ENCODE measurements at regions not wholly inside any gene's neighbourhood (a gene's known extent, or its start where the extent isn't known, plus 50 kb on each side); places are given as distances from the start of the nearest gene placed in this dataset.

- Histone ChIP-seq H3K4me3 (ENCODE audit: low read length) (no peak overlapping the region), H3K36me3 (ENCODE audit: insufficient read depth, low read length) (no peaks in the 10 kb centered on the region), H3K27ac (ENCODE audit: low read depth in 1 of 2, low read length in 2 of 2) (no peak overlapping the region), H3K9me3 (ENCODE audit: control insufficient read depth in 1 of 2, insufficient read depth in 1 of 2, low read length in 2 of 2) (peaks cover 19 to 20% of the 10 kb centered on the region in 2 experiments), H3K27me3 (ENCODE audit: control insufficient read depth in 1 of 2, insufficient read depth in 2 of 2, low read length in 2 of 2) (no peaks in the 10 kb centered on the region), H3K4me1 (ENCODE audit: insufficient read depth, low read length) (peaks cover 11% of the 10 kb centered on the region)
- ChIA-PET CTCF (no interaction called here), POLR2A (no interaction called here)
- H3K36me3 Mint-ChIP-seq (ENCODE audit: low read depth), result peaks cover 8% of the 10 kb centered on the region
- peaks cover 12% of the 10 kb centered on the region for H3K9me3 Mint-ChIP-seq
- no peak for ATAC-seq (ENCODE audit: poor library complexity)
- peaks cover 10% of the 10 kb centered on the region for H3K4me1 Mint-ChIP-seq (ENCODE audit: low read depth)
- H3K27ac Mint-ChIP-seq, result no peak overlapping the region
- intact Hi-C loops (cut with DNase I, micrococcal nuclease), result loop anchor here (1.0 to 10.0 kb wide), 4 partner anchors 477 to 846 kb away; partner anchors contain the start of gene HDAC4 (in 1 of the 2)
- TF ChIP-seq, protein P1, sequence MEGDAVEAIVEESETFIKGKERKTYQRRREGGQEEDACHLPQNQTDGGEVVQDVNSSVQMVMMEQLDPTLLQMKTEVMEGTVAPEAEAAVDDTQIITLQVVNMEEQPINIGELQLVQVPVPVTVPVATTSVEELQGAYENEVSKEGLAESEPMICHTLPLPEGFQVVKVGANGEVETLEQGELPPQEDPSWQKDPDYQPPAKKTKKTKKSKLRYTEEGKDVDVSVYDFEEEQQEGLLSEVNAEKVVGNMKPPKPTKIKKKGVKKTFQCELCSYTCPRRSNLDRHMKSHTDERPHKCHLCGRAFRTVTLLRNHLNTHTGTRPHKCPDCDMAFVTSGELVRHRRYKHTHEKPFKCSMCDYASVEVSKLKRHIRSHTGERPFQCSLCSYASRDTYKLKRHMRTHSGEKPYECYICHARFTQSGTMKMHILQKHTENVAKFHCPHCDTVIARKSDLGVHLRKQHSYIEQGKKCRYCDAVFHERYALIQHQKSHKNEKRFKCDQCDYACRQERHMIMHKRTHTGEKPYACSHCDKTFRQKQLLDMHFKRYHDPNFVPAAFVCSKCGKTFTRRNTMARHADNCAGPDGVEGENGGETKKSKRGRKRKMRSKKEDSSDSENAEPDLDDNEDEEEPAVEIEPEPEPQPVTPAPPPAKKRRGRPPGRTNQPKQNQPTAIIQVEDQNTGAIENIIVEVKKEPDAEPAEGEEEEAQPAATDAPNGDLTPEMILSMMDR (IDR thresholded peaks at IDR 0.05), result no peak
- no peak overlapping the region for H3K4me3 Mint-ChIP-seq
- no peak for DNase-seq
- H3K27me3 Mint-ChIP-seq, result peaks cover 4% of the 10 kb centered on the region
These were observed 143.4 kb downstream of the NDUFA10 start for GRCh38 chr2:239881561-239882320.

DNA sequence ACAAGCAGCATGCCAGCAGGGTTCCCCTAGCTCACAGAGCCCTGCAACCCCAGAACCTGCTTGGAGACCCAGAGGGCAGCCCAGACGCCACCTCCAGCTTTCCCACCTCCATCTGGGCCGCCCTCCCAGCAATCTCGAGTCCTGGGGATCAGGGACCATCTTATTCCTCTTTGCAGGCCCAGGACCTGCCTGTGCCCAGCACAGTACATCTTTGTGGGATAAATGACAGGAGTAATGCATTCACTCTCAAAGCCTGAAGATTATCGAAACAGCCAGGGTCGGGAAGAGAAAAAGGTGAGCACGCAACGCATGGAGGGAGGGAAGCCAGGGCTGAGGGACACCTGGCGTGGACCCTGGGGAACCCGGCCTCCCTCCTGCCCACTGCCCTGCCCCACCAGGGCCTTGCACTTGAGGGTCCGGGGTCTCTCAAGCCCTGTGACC lies 144.1 kb downstream of the NDUFA10 start:
- Mint-ChIP-seq H3K4me1 (ENCODE audit: low read depth) (peaks cover 10% of the 10 kb centered on the region), H3K27ac (no peak overlapping the region), H3K27me3 (peaks cover 4% of the 10 kb centered on the region), H3K9me3 (peaks cover 6% of the 10 kb centered on the region), H3K36me3 (ENCODE audit: low read depth) (peaks cover 8% of the 10 kb centered on the region), H3K4me3 (no peak overlapping the region)
- TF ChIP-seq, protein P1 (IDR thresholded peaks at IDR 0.05), result no peak
- POLR2A ChIA-PET, result no interaction called here
- Histone ChIP-seq H3K27ac (ENCODE audit: low read depth in 1 of 2, low read length in 2 of 2) (no peak overlapping the region), H3K27me3 (ENCODE audit: control insufficient read depth in 1 of 2, insufficient read depth in 2 of 2, low read length in 2 of 2) (no peaks in the 10 kb centered on the region), H3K4me3 (ENCODE audit: low read length) (no peak overlapping the region), H3K36me3 (ENCODE audit: insufficient read depth, low read length) (no peaks in the 10 kb centered on the region), H3K4me1 (ENCODE audit: insufficient read depth, low read length) (peaks cover 11% of the 10 kb centered on the region), H3K9me3 (ENCODE audit: control insufficient read depth in 1 of 2, insufficient read depth in 1 of 2, low read length in 2 of 2) (peaks cover 19 to 20% of the 10 kb centered on the region in 2 experiments)
- ATAC-seq (ENCODE audit: poor library complexity) (no peak), DNase-seq (no peak)
- intact Hi-C loops (cut with DNase I, micrococcal nuclease), result loop anchor here in 1 of 2 experiments (10.0 kb wide), 1 partner anchor 476 kb away; the partner anchor contains the start of gene HDAC4
- CTCF ChIA-PET, result no interaction called here

DNA sequence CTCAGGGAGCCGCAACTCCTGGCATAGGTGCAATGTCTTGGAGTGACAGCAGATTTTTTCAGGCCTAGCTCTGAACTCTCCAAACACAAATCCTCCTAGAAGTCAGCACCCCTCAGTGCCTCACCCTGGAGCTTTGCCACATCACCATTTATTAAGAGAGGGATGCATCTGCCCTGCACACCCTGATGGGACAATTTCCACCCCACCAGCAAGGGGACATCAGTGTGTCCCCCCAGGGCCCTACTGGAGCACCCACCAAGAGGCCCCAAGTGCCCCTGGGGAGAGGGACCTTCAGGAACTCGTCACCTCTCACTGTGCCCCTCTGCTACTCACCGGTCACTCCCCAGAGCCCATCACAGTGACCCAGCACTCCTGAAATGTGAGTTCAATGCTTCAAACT lies 144.7 kb downstream of the NDUFA10 start:
- Histone ChIP-seq H3K9me3 (ENCODE audit: control insufficient read depth in 1 of 2, insufficient read depth in 1 of 2, low read length in 2 of 2) (peaks cover 14 to 15% of the 10 kb centered on the region in 2 experiments), H3K36me3 (ENCODE audit: insufficient read depth, low read length) (no peaks in the 10 kb centered on the region), H3K27me3 (ENCODE audit: control insufficient read depth in 1 of 2, insufficient read depth in 2 of 2, low read length in 2 of 2) (no peaks in the 10 kb centered on the region), H3K4me3 (ENCODE audit: low read length) (no peak overlapping the region), H3K27ac (ENCODE audit: low read depth in 1 of 2, low read length in 2 of 2) (no peak overlapping the region), H3K4me1 (ENCODE audit: insufficient read depth, low read length) (peaks cover 11% of the 10 kb centered on the region)
- TF ChIP-seq, protein P1 (IDR thresholded peaks at IDR 0.05), result no peak
- no peak overlapping the region for H3K27ac Mint-ChIP-seq
- DNase-seq (no peak), ATAC-seq (ENCODE audit: poor library complexity) (no peak)
- peaks cover 4% of the 10 kb centered on the region for H3K27me3 Mint-ChIP-seq
- H3K4me1 Mint-ChIP-seq (ENCODE audit: low read depth), result peaks cover 10% of the 10 kb centered on the region
- H3K4me3 Mint-ChIP-seq, result no peak overlapping the region
- H3K9me3 Mint-ChIP-seq, result peaks cover 6% of the 10 kb centered on the region
- intact Hi-C loops (cut with DNase I, micrococcal nuclease), result loop anchor here in 1 of 2 experiments (10.0 kb wide), 1 partner anchor 476 kb away; the partner anchor contains the start of gene HDAC4
- ChIA-PET POLR2A (no interaction called here), CTCF (no interaction called here)
- H3K36me3 Mint-ChIP-seq (ENCODE audit: low read depth), result peaks cover 8% of the 10 kb centered on the region
